Stimulated activated CD8-positive, alpha-beta memory T cell treated with anti-CD3 and anti-CD28 coated beads, Interleukin-15, amount 100 ng/mL, for 24 hours (primary cell): ENCODE measurements at regions not wholly inside any gene's neighbourhood (a gene's known extent, or its start where the extent isn't known, plus 50 kb on each side); places are given as distances from the start of the nearest gene placed in this dataset.
"Not testable (repeated sequence)": the region's sequence is repeated elsewhere in the genome, so short reads cannot be mapped to it uniquely, and the experiment has no call there.

ENCODE experiments used
- DNase-seq: peaks from one replicate; pipeline ENCODE4 v3.0.0-alpha.2; 2020; ENCODE audit warnings: low read depth

DNA sequence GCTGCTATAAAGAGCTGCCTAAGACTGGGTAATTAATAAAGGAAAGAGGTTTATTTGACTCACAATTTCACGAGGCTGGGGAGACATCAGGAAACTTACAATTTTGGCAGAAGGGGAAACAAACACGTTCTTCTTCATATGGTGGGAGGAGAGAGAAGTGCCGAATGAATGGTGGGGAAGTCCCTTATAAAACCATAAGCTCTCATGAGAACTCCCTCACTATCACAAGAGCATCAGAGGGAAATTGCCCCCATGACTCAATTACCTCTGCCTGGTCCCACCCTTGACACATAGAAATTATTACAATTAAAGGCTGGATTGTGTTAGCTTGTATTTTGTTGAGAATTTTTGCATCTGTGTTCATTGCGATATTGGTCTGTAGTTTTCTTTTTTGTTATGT lies 460.5 kb upstream of the RAB6C start:
- no peak for DNase-seq

DNA sequence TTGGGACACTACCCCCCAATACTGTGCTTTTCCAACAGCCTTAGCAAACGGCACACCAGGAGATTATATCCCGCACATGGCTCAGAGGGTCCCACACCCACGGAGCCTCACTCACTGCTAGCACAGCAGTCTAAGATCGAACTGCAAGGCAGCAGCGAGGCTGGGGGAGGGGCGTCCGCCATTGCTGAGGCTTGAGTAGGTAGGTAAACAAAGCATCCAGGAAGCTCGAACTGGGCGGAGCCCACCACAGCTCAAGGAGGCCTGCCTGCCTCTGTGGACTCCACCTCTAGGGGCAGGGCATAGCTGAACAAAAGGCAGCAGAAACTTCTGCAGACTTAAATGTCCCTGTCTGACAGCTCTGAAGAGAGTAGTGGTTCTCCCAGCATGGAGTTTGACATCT lies 447.3 kb upstream of the RAB6C start:
- DNase-seq = not testable (repeated sequence)

DNA sequence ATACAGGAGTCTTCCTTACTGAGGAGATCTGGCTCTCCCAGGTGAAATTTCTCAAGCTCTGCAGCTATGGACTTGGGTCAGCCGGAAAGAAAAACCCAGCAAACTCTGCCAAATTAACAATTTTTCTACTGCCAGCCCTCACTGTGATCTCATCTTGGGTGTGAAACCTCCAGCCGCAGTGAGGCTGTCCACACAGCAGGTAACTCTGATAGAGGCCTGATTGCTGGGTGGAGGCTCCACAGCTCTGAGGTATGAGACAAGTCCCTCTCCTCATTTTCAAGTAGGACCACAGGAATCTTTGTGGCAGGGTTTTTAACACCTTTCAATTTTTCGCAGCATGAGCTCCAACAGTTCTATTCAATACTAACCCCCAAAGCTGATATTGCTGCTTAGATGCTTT lies 430.6 kb upstream of the RAB6C start:
- no peak for DNase-seq

DNA sequence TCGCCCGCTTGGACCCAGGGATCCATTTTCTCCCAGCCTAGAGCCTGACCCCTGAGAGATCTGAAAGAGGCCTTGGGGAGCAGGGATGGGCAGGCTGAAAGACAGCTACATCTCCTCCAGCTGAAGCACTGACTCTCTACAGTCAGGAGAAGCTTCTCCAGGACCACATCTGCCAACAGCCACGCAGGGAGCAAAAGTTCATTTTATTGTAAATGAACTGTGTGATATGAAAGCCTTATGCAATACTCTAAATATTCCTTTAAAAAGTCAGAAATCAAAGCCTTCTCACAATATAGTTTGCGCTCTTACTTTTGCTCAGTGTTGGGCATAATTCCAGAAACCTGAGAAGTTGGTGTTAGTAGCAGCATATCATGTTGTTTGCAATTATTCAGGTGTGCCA lies 428.9 kb upstream of the RAB6C start:
- no peak for DNase-seq

DNA sequence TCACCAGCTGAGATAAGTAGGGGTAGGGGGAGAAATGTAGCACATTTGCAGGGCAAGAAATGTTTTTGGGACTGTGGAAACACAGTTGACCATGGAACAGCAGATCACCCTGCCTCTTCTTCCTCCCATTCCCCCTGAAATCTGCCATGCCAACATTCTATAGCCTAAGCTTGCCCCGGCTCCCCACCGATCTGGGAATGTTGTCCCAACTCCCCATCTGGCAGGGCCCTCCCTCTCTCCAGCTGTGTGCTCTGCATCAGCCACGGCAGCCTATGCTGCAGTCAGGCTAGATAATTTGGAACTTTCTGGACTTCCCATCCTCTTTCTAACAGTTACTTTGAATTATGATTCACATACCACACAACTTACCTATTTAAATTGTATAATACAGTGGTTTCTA lies 425.1 kb upstream of the RAB6C start:
- no peak for DNase-seq

DNA sequence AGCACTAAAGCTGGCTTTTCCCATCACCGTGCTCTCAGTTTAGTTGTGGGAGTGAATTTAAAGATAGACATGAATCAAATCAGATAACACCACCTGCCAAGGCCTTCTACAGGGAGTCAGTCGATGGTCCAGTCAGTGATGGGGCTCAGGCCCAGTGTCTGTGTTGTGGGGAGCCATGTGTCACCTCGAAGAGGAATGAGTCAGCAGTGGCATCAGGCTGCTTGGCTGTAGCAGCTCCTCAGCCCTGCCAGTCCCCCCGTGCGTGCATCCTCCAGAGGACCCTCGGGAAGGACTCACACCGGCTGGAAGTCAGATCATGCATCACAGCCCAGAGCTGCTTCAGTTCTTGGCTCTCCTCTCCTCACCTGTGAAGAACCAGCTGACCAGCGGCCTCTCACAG lies 420.4 kb upstream of the RAB6C start:
- DNase-seq = no peak

DNA sequence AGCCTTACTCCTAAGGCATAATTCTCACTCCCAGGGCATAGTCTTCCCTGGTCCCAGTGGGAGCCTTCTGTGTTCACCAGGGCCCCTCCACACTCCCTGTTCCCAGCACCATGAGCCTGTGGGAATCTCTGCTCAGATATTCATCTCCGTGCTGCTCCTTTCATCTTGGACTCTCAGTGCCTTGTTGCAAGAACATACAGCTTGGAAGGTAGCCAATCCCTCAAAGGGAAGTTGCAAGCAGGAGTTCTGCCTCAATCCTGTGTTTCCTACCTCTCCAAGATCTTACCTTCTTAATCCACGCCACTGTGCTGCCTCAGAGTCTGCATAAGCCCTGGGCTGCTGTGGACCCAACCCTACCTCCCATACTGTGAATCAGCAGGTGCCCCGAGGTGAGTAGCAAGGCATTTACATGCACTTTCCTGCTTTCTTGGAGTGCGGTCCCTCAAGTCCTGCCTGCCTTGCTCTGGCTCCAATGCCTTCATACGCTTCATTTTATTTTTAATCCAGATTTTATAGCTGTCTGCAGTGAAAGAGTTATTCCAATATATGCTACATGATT lies 413.8 kb upstream of the RAB6C start:
- no peak for DNase-seq

DNA sequence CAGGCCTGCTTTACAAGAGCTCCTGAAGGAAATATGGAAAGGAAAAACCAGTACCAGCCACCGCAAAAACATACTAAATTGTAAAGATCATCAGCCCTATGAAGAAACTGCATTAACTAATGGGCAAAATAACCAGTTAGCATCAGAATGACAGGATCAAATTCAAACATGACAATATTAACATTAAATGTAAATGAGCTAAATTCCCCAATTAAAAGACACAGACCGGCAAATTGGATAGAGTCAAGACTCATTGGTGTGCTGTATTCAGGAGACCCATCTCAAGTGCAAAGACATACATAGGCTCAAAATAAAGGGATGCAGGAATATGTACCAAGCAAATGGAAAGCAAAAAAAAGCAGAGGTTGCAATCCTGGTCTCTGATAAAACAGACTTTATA lies 408.7 kb upstream of the RAB6C start:
- not testable (repeated sequence) for DNase-seq

DNA sequence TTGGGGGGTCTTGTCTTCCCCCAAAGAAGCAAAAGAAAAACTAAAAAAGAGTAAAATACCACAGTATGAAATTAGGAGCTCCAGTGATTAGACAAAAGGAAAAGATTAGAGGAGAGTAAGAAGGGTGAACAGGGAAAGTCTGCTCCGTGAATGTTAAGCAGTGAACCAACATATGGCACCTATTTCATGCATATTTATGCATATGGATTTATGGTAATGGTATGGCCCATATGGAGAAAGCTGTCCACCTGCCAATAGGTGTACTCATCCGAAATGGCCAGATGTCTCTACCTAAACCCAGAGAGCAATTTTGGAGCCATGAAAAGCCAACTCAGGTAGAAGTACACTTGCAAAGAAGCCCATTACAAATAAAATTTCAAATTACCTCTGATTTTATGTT lies 404.0 kb upstream of the RAB6C start:
- no peak for DNase-seq

DNA sequence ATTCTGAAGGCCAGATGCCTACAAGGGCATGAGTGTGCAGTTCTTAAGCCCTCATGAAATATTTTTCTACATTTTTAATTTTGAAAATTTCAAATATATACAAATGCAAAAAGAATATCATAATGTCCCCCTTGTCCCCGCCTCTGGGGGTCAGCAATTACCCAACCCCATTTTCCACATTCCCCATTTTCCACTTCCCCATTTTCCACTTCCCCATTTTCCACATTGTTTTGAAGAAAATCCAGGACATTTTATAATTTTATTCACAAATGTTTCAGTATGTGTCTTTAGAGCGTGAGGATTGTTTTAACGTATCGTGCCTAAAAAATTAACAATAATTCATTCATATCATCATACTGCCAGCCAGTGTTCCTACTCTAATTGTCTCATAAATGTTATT lies 403.6 kb upstream of the RAB6C start:
- no peak for DNase-seq

DNA sequence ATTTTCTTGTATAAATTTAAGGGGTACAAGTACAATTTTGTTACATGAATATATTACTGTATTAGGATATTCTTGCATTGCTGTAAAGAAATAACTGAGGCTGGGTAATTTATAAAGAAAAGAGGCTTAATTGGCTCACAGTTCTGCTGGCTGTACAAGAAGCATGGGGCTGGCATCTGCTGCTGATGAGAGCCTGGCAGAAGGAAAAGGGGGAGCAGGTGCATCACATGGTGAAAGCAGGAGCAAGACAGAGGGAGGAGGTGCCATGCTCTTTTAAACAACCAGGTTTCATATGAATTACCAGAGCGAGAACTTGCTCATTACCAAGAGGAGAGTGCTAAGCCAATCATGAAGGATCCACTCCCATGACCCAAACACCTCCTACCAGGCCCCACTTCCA lies 399.5 kb upstream of the RAB6C start:
- no peak for DNase-seq

DNA sequence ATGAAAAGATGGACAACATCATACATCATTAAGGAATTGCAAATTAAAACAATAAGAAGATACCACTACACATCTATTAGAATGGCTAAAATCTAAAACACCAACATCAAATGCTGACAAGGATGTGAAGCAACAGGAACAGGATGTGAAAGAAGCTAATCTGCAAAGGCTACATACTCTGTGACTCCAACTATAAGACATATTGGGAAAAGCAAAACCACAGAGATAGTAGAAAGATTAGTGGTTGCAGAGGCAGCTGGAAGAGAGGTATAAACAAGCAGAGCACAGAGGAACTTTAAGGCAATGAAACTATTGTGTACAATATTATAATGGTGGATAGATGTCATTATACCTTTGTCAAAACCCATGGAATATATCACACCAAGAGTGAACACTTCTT lies 393.7 kb upstream of the RAB6C start:
- no peak for DNase-seq

DNA sequence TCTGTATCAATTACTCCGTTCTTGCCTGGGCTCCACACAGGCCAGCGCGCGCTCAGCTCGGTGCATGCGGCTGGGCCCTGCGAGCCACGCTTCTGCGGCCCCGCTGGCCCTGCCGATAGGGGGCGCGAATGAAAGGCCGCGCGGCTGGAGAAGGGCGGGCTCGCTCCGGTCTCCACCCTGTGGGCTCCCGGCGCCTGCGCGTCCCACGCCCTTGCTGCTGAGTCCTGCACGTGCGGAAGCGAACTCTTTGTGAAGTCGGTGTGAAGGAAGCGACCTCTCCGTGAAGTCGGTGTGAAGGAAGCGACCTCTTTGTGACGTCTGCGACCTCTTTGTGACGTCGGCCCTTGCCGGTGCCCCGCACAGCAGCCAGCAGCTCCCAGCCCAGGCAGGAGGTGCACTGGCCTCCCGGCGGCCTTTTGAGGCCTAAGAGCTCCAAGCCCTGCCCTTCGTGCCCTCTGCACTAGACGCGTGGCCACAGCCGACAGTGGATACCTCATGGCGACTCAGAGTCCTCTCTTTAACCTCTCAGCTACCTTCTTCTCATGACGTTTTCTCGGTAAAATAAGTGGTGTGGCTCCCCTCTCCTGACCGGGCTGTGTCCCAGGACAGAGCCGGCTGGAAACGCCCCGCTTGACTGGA lies 391.9 kb upstream of the RAB6C start:
- DNase-seq = no peak

DNA sequence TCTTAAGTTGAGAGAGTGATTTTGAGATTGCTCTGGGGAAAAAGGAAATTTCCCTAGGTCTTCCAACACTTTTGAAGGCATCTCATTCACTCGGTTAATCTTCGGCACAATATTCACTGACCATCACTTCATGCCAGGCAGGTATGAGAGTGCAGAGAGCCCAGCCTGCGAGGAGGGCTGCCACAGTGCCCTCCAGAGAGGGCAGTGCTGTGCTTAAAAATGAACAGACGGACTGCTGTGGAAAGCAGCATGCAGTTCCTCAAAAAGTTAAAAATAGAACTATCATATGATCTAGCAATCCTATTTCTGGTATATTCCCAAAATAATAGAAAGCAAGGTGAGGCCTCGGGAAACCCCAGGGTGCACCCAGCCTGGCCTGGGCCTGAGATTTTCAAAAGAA lies 374.9 kb upstream of the RAB6C start:
- DNase-seq = no peak

DNA sequence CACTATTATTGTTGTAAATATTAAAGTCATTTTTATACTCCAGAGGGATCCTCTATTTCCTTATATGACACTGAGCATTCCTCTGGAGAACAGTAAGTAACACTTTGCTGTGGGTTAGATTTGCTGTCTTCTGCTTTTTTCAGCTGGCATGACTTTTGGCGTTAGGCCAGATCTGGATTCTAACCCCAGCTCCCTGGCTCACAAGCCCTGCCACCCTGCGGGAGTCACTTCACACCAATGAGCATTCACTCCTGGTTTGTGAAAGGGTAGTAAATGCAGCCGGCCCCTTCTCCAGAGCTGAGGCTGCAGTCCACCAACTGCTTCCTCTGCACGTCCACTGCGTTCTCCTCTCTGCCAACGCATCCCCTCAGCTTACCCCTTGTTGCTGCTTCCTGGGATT lies 373.8 kb upstream of the RAB6C start:
- no peak for DNase-seq

DNA sequence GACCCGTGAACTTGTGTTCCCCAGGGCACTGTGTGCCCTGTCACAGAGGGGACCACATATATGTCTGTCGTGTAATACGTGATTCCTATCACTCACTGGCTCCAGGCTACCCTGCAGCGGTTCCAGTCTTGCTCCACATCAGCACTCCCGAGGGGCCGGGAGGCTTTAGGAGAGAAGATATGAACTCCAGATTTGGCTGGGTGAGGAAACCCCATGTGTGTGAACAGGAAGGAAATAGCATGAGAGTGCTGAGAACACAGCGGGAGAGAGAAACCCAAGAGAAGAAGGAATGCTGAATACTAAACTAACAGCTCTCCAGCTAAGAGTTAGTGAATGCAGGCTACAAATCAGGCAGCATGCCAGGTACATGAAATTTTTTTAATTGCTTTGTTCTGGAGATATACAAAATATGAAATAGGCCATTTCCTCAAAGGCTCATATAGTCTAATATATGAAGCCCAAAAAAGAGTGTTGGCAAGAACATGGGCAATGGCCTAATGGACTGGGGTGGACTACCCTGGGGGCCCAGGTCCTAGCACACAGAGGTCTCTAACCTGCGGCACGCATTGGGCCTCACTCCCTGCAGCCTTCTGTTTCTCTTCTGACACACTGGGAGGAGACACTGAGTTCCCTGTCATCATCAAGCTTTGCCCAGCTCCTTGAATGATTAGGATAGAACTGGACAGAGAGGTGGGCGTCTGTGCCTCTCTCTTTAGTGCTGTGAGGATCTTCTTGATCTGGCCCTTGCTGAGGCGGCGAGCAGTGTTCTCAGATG lies 372.8 kb upstream of the RAB6C start:
- DNase-seq = no peak

DNA sequence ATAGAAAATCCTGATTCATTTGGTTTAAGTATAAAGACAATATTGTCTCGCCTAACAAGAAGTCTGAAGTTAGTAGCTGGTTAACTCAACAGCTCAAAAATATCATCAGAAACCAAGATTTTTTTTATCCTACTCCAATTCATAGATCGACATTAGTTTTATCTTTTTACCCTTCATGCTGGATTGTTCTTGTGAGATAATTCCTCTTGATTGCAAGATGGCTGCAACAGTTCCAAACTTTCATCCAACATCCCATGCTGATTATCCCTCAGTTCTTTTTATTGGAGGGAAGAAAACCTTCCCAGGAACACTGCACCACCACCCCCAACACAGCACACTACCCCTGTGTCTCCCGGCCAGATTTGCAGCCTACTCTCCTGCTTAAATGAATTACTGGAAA lies 370.2 kb upstream of the RAB6C start:
- no peak for DNase-seq

DNA sequence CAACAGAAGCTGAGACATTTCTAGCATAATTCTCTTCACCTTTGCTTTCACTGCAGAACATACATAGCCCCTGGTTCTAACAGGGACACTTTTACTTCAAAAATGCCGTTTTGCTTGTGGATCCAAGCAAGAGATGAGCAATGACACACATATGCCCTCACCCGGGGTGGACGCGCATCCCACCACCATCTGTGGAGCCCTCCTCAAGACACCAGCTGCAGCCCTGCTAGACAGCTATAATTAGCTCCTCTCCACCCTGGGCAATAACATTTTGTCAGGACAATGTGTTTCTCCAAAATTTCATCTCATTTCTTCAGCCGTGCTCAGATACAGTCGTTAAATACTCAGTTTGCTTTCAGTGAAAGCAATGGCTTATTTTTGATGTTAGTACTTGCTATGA lies 368.7 kb upstream of the RAB6C start:
- no peak for DNase-seq

DNA sequence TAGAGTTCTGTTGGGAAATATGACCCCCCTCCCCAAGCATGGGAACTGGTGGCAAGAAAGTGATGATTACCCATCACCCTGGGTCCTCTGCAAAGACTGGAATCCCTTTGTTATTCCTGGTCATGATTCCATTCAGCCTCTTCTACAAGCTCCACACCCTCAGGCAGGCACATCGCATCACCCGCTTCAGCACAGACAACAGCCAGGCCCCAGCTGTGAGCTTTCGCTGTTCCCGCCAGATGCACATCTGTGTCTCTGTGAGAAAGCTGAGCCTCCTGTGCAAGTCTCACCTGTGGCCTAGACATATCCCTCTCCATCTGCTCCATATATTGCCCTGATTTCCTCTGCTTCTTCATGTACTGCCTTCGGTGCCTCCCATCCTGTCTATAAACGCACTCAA lies 368.0 kb upstream of the RAB6C start:
- DNase-seq = no peak

DNA sequence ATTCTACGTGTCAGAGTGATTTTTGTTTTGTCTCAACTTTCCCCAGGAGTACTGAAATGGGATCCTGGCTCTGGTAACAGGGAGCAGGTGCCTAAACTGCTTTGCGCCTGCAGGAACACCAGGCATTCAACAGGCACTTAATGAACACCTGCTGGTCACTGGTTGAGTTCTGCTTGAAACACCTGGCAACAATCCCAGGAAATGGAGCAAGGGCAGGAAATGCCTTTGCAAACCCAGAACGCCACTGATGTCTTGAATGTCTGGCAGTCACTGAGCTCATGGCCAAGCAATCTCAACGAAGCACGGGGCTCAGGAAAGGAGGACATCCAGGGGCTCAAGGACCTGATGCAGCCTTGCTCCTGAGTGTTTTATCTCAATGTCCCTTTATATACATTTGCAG lies 360.0 kb upstream of the RAB6C start:
- no peak for DNase-seq

DNA sequence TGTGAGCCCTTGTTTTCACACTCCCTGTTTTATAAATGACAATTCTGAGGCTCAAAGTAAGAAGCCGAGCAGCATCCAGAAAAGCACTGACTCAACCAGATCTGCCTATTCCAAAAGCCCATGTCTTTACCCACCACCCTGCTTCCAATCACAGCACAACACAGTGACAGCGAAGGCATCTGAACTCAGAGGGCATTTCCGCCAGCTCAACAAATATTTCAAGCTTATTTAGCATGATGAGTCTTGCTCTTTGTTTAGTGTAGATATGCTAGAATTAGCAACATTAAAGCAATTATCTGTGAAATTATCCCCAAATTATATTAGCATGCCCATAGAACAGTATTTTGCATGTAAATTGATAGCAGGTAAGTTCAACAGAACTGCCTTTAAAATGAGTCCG lies 359.1 kb upstream of the RAB6C start:
- no peak for DNase-seq

DNA sequence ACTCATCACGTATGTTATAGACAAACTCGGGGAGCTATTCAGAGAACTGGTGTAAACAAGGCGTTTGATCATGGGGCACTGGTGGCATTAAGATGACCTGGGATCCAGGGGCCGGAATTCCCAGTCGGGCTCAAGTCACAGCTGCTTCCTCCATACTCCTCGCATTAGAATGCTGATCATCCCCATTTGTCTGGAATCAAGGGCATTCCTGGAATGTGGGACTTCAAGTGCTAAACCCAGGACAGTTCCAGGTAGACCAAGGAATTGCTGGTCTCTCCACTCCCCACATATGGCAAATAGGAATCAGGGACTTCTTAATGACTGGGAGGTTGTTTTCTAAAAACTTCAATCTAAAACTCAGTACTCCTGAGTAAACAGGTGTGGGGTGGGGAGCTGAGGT lies 355.7 kb upstream of the RAB6C start:
- no peak for DNase-seq

DNA sequence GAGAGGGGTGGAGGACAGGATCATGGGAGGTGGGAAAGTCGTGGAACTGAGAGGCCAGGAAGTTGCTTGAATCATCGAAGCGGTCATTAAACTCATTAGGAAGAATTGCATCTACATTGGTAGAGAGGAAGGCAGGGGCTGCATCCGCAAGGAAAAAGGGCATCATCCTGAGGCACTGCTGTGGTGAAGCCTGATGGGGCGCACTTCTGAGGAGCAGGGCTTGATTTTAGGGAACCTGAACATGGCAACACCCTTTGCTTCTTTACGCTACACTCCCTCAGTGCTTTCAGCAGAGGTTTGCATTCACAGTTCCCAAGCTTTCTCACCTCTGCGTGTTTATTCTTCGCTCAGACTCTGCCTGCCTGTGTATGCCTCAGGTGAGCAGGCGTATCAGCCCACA lies 352.0 kb upstream of the RAB6C start:
- no peak for DNase-seq

DNA sequence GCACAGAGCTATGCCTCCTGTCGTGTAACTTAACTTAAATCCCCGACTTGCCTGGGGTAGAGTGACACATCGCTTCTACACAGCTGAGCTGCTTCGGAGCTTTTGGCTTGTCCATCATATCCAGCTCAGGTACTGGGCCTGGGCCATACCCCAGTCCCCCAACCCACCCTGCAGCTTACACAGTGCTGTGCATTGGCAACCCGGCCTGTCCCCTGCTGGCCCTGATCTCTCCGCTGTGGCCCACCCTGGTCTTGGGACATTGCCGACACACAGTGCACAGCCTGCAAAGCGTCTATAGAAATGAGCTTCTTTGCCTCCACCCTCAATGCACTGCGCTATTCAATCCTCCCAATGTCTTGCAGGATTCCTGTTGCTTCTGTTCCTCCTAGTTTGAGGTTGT lies 342.8 kb upstream of the RAB6C start:
- no peak for DNase-seq
